GM18861 (cell line): ENCODE measurements at regions not wholly inside any gene's neighbourhood (a gene's known extent, or its start where the extent isn't known, plus 50 kb on each side); places are given as distances from the start of the nearest gene placed in this dataset.
A peak's percentile ranks its signal among the peaks of the same experiment; 100 is the strongest.
"Not testable (repeated sequence)": the region's sequence is repeated elsewhere in the genome, so short reads cannot be mapped to it uniquely, and the experiment has no call there.

Experiments
- ATAC-seq: cut with Tn5 transposase; IDR thresholded peaks from one replicate; pipeline ENCODE4 v1.9.1; 2021; ENCODE audit not compliant: unreplicated experiment

GRCh38 chr2:17199741-17200140, 318.5 kb downstream of the RAD51AP2 start:
- no peak for ATAC-seq

GRCh38 chr2:17196380-17196779, 321.9 kb downstream of the RAD51AP2 start:
- no peak for ATAC-seq

DNA sequence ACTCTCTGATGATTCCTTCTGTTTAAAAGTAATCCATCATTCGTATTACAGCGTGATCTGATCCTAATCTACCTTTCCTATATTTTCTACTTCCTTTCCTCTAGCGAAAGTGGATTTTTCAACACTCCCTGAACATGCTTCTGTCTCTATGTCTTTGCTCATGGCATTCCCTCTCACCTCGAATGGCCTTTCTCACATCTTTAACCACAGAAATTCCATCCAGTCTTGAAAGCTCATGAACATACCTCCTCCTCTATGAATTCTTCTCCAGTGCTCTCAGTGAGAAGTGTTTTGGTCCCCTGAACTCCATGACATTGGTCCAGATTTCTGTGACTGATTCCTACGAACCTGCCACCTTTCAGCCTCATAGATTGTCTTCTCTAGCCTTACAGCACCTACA, 323.2 kb downstream of the RAD51AP2 start:
- no peak for ATAC-seq

GRCh38 chr2:17194083-17194482, 324.2 kb downstream of the RAD51AP2 start:
- ATAC-seq: no peak

- not testable (repeated sequence) for ATAC-seq
Measured at GRCh38 chr2:17193433-17193890, 324.8 kb downstream of the RAD51AP2 start.

DNA sequence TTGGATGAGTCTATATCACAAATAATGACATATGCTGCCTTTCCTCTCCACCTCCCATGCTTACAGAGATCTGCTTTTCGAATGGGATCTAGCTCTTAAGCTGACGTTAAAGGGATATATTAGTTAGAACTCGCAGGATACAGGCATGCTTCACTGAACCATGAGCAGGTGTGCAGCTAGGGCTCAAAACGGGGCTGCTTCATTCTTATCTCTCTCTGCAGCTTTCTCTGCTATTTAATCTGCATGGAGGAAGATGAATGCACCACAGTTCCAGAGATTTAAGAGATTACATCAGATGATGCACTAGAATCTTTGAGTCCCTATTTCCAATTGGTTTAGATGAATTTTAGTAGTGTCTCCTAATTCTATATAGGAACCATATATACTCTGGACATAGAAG, 327.0 kb downstream of the RAD51AP2 start:
- ATAC-seq: no peak

DNA sequence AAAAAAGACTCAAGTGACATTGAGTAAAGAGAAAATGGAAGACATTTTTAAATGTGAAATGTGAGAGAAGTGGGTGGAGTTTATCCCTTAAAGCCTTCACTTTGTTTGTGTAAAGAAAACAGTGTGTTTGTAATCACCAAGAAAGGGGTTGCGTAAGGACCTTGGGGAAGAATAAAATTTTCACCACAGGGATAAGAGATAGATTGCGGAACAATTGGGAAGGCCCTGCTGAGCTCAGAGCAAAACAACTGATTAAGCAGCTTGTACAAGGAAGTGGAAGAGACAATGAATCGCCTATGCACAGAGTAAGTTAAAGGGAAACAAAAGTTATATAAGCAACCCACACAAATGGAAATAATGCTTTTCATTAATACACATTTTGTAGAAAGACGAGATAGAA, 327.7 kb downstream of the RAD51AP2 start:
- no peak for ATAC-seq

- no peak for ATAC-seq
Measured at GRCh38 chr2:17188721-17189120, 329.5 kb downstream of the RAD51AP2 start.

- ATAC-seq: no peak
Measured at GRCh38 chr2:17184512-17184911, 333.7 kb downstream of the RAD51AP2 start.

DNA sequence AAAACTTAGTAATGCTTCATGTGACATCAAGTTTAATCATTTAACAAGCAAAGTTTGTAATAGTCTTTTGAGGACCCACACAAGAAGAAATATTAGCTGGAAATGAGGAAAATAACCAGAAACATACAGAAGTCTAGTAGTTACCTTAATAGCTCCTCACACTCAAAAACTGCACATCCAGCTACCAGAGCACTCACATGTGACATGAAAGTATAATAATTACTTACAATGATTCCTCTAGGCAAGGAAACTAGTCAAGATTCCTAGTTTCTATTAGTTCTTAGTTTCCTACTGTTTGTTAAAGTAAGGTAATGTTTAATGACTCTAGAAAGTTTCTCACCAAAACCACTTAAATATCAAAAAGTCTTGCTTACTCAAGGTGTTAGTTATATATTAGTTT, 335.8 kb downstream of the RAD51AP2 start:
- ATAC-seq: no peak

GRCh38 chr2:17181051-17181752, 337.0 kb downstream of the RAD51AP2 start:
- ATAC-seq: no peak

DNA sequence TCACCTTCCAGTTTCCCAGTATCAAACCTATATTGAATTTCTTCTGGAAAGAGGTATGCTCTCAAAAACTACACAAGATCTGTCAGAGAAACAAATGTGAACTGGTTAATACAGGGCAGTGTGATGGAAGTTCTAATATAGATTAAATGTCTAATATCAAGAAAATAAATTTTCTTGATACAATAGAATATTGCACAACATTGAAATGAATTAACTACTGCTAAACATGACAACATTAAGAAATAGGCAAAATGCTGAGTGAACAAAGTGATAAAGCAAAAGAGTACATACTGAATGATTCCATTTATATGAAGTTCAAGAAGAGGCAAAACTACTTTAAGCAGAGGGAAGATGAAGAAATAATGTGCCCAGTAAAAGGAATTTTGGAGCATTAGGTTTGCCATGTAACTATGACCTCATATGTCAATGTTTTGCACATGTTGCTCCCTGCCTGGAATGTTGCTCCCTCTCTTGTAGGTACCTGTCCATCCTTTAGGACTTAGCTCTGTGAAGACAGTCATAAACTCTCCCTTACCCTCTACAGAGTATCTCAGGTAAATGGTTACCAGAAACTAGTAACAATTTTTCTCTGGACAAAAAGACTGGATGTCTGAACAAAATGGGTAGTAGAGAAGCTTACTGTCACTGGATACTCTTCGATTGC, 339.0 kb downstream of the RAD51AP2 start:
- no peak for ATAC-seq

GRCh38 chr2:17177088-17177487, 341.2 kb downstream of the RAD51AP2 start:
- no peak for ATAC-seq

GRCh38 chr2:17171446-17172049, 346.7 kb downstream of the RAD51AP2 start:
- peak; percentile 83 for ATAC-seq

DNA sequence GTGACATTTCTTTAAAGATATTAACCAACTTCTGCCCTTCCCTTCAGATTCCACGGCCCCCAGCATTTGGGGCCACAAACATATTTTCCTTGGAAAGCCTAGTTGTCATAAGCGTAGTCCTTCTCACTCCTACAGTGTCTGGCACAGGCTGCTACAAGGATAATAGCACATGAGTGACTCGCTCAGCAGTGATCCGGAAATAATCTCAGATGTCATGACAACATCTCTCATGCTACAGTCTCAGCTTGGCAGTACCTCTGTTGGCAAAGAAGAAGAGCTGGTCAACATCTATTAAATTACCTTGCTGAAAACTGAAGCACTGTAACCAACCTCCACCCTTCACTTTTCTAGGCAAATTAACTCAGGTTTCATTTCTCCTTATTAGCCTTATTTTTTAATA, 351.7 kb downstream of the RAD51AP2 start:
- no peak for ATAC-seq

DNA sequence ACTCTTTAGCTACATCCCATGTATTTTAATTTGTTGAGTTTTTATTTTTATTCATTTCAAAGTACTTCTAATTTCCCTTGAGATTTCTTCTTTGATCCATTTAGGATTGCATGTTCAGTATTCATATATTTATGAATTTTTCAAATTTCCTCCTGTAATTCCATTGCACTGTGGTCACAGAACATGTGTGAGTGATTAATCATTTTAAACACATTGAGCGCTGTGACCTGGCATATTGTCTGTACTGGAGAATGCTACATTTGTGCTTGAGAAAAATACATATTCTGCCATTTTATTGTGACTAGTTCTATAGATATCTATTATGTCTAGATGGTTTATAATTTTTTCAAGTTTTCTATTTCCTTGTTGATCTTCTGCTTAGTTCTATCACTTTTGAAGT, 353.7 kb downstream of the RAD51AP2 start:
- no peak for ATAC-seq

- ATAC-seq: no peak
Measured at GRCh38 chr2:17163638-17164037, 354.6 kb downstream of the RAD51AP2 start.

GRCh38 chr2:17162713-17163112, 355.5 kb downstream of the RAD51AP2 start:
- no peak for ATAC-seq

GRCh38 chr2:17160594-17160993, 357.6 kb downstream of the RAD51AP2 start:
- ATAC-seq: no peak

DNA sequence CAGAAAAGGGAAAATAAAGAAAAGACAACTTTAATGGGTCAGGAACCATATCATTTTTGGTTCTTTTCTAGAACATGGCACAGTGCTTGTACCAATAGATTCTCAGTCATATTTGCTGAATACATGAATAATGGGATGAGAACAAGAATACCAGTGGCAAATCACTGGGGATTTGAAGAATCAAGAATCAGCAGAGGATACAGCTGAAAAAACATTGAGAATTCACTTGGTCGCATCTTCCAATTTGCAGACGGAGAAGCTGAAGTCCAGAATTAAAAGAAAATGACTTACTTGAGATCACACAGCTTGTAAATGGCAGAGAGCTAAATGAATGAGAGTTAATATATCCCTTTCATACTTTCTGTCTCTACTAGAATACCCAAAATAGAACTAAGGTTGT, 362.2 kb downstream of the RAD51AP2 start:
- no peak for ATAC-seq

DNA sequence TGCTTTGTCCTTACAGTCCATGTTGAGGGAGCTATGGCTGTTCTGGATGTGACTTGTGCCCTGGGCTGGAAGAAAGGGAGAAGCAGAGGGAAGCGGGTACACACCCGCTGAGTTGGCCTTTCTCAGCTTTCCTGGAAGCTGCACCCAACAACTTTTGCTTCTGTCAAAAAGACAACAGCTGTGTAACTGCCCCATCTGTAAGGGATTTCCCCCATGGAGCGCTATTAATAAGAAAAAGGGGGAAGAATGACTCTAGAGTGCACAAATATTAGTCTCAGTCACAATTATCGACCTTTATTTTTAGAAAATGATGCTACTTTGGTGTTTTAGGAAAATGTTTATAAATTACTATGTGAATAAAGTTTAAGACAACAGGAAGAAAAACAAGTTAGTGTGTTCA, 368.3 kb downstream of the RAD51AP2 start:
- no peak for ATAC-seq

DNA sequence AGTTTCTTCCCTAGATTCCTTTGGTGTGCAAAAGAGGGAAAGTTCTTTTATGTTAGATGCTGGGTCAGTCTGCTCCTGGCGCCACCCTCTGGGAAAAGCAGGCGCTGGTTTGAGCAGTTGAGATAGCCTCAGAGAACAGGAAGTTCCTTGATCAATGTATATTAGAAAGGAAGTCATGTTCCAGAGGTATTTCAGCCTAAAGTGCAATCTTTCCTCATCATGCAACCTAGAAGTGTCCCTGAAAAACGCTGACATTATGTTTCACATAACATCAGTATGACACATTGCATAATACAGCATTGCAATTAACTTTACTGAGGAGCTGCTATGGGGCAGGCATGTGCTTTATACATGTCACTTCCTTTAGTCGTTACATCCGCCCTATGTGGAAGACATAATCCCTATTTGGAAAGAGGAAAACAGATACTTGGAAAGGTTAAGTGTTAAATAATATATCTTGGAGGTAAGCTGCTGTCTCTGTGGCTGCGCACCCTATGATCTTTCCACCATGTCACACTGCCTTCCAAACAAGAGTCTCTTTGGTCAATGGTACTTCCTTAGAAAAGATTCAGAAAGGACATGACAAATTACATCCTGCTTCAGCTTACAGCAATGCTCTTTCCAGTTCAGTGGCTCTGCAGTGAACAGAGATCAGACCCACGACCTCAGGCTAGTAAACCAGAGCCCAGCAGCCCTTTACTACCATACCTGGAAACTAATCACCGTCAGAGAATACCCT, 369.7 kb downstream of the RAD51AP2 start:
- ATAC-seq: peak; percentile 40
